ENCODE measurements at regions not wholly inside any gene's neighbourhood (a gene's known extent, or its start where the extent isn't known, plus 50 kb on each side); places are given as distances from the start of the nearest gene placed in this dataset.

GRCh38 chr2:64904413-64905329 lies 84.5 kb upstream of the SLC1A4 start:
- ATAC-seq: no peak
- Histone ChIP-seq H3K9me3 (no peaks in the 10 kb centered on the region), H3K27ac (no peak overlapping the region), H3K4me3 (no peak overlapping the region), H3K4me1 (peaks cover 0 to 15% (median 3%) of the 10 kb centered on the region in 3 donors), H3K36me3 (no peaks in the 10 kb centered on the region), H3K27me3 (no peaks in the 10 kb centered on the region)
- TF ChIP-seq EP300 (IDR thresholded peaks at IDR 0.05): no peak
- no peak for TF ChIP-seq POLR2A (IDR thresholded peaks at IDR 0.05)
- no peak for TF ChIP-seq POLR2AphosphoS5 (IDR thresholded peaks at IDR 0.05)
- TF ChIP-seq CTCF (IDR thresholded peaks at IDR 0.05): no peak
- 8 to 47% methylated on average over 1 to 5 of the region's 11 CpGs for WGBS, 2 donors (ENCODE audit: low coverage in 1 of 2)

GRCh38 chr2:64905338-64906024 lies 83.7 kb upstream of the SLC1A4 start:
- H3K36me3 ChIP-seq: no peaks in the 10 kb centered on the region
- H3K27me3 ChIP-seq: no peaks in the 10 kb centered on the region
- ATAC-seq: no peak
- peaks cover 0 to 15% (median 3%) of the 10 kb centered on the region in 3 donors for H3K4me1 ChIP-seq
- H3K27ac ChIP-seq: no peak overlapping the region
- H3K9me3 ChIP-seq: no peaks in the 10 kb centered on the region
- WGBS, 2 donors (ENCODE audit: low coverage in 1 of 2): 74 to 90% methylated on average over 4 to 6 of the region's 8 CpGs
- TF ChIP-seq POLR2AphosphoS5 (IDR thresholded peaks at IDR 0.05) (no peak), POLR2A (IDR thresholded peaks at IDR 0.05) (no peak), EP300 (IDR thresholded peaks at IDR 0.05) (no peak), CTCF (IDR thresholded peaks at IDR 0.05) (no peak)
- H3K4me3 ChIP-seq: no peak overlapping the region

GRCh38 chr2:64906853-64907536 lies 82.2 kb upstream of the SLC1A4 start:
- Histone ChIP-seq H3K36me3 (no peaks in the 10 kb centered on the region), H3K4me1 (peaks cover 0 to 15% (median 3%) of the 10 kb centered on the region in 3 donors), H3K4me3 (no peak overlapping the region), H3K27me3 (no peaks in the 10 kb centered on the region), H3K27ac (no peak overlapping the region), H3K9me3 (no peaks in the 10 kb centered on the region)
- no peak for TF ChIP-seq POLR2AphosphoS5 (IDR thresholded peaks at IDR 0.05)
- no peak for TF ChIP-seq CTCF (IDR thresholded peaks at IDR 0.05)
- no peak for TF ChIP-seq EP300 (IDR thresholded peaks at IDR 0.05)
- TF ChIP-seq POLR2A (IDR thresholded peaks at IDR 0.05): no peak
- whole genome bisulfite sequencing, 2 donors (ENCODE audit: low coverage in 1 of 2): 82 to 94% methylated on average over 4 to 5 of the region's 6 CpGs
- ATAC-seq: no peak

GRCh38 chr2:64908406-64908805 lies 80.8 kb upstream of the SLC1A4 start:
- Histone ChIP-seq H3K4me1 (peaks cover 0 to 15% (median 3%) of the 10 kb centered on the region in 3 donors), H3K27ac (no peak overlapping the region), H3K9me3 (no peaks in the 10 kb centered on the region), H3K4me3 (no peak overlapping the region), H3K27me3 (no peaks in the 10 kb centered on the region), H3K36me3 (no peaks in the 10 kb centered on the region)
- no peak for TF ChIP-seq EP300 (IDR thresholded peaks at IDR 0.05)
- 87% methylated on average over 2 of the region's 2 CpGs; no CpG with 5 or more reads in 1 of the 2 donors for WGBS, 2 donors (ENCODE audit: low coverage in 1 of 2)
- no peak for ATAC-seq

GRCh38 chr2:64910523-64910922 lies 78.7 kb upstream of the SLC1A4 start:
- ATAC-seq: no peak
- no peak for TF ChIP-seq POLR2AphosphoS5 (IDR thresholded peaks at IDR 0.05)
- no peak for TF ChIP-seq CTCF (IDR thresholded peaks at IDR 0.05)
- no peak for TF ChIP-seq POLR2A (IDR thresholded peaks at IDR 0.05)
- TF ChIP-seq EP300 (IDR thresholded peaks at IDR 0.05): no peak
- Histone ChIP-seq H3K9me3 (no peaks in the 10 kb centered on the region), H3K4me3 (no peak overlapping the region), H3K27me3 (no peaks in the 10 kb centered on the region), H3K27ac (no peak overlapping the region), H3K4me1 (peaks cover 0 to under 1% (median 0%) of the 10 kb centered on the region in 3 donors), H3K36me3 (no peaks in the 10 kb centered on the region)
- 93 to 100% methylated on average over 4 of the region's 4 CpGs for WGBS, 2 donors (ENCODE audit: low coverage in 1 of 2)
